Loucy (cell line): ENCODE measurements at regions not wholly inside any gene's neighbourhood (a gene's known extent, or its start where the extent isn't known, plus 50 kb on each side); places are given as distances from the start of the nearest gene placed in this dataset.

Experiments
- H2AFZ ChIP-seq: fragments of 200-600 bp; sonication (generic); 2 replicates; pipeline ENCODE4 v1.6.0; 2016; ENCODE audit warnings: antibody characterized with exemption, mild to moderate bottlenecking, low read length, moderate library complexity
- H3F3A ChIP-seq: fragments of 200-600 bp; 2 replicates; pipeline ENCODE4 v1.6.0; 2016; ENCODE audit warnings: antibody characterized with exemption, low read depth, mild to moderate bottlenecking
- H3K27me3 ChIP-seq: fragments of 200-600 bp; sonication (generic); 2 replicates; pipeline ENCODE4 v1.6.1; 2014; ENCODE audit warnings: low read length, mild to moderate bottlenecking; ENCODE audit not compliant: insufficient read depth, poor library complexity, severe bottlenecking
- H3K36me3 ChIP-seq: fragments of 200-600 bp; sonication (generic); 2 replicates; pipeline ENCODE4 v1.6.1; 2016; ENCODE audit warnings: low read length; ENCODE audit not compliant: insufficient read depth
- H3K4me1 ChIP-seq: fragments of 200-600 bp; sonication (generic); 2 replicates; pipeline ENCODE4 v1.5.1; 2014; ENCODE audit warnings: low read length, mild to moderate bottlenecking; ENCODE audit not compliant: insufficient read depth, poor library complexity, severe bottlenecking
- H3K4me2 ChIP-seq: fragments of 200-600 bp; sonication (generic); 2 replicates; pipeline ENCODE4 v1.6.0; 2014; ENCODE audit warnings: antibody characterized with exemption, low read length, low read depth, mild to moderate bottlenecking; ENCODE audit not compliant: poor library complexity, severe bottlenecking
- H3K4me3 ChIP-seq: fragments of 200-600 bp; sonication (generic); 2 replicates; pipeline ENCODE4 v1.5.1; 2014; ENCODE audit warnings: low read length, mild to moderate bottlenecking, mixed read lengths; ENCODE audit not compliant: poor library complexity, severe bottlenecking
- H3K79me2 ChIP-seq: fragments of 200-600 bp; sonication (generic); 2 replicates; pipeline ENCODE4 v1.6.1; 2014; ENCODE audit warnings: low read length; ENCODE audit not compliant: insufficient read depth
- H3K9ac ChIP-seq: fragments of 200-600 bp; sonication (generic); 2 replicates; pipeline ENCODE4 v1.6.0; 2014; ENCODE audit warnings: mild to moderate bottlenecking, low read depth, low read length, moderate library complexity; ENCODE audit not compliant: poor library complexity, severe bottlenecking
- H3K9me2 ChIP-seq: fragments of 200-600 bp; sonication (generic); replicated peaks from 2 replicates; pipeline ENCODE4 v1.6.1; 2016; ENCODE audit warnings: low read depth, low read length, mixed read lengths
- H3K9me3 ChIP-seq: fragments of 200-600 bp; sonication (generic); 2 replicates; pipeline ENCODE4 v1.6.1; 2014; ENCODE audit warnings: mild to moderate bottlenecking, antibody characterized with exemption, low read length, low read depth; ENCODE audit not compliant: insufficient read depth
- H4K20me1 ChIP-seq: fragments of 200-600 bp; sonication (generic); 2 replicates; pipeline ENCODE4 v1.6.0; 2014; ENCODE audit warnings: antibody characterized with exemption, low read length, mild to moderate bottlenecking; ENCODE audit not compliant: insufficient read depth, poor library complexity, severe bottlenecking
- CTCF ChIP-seq: fragments of 200-600 bp; sonication (generic); conservative IDR thresholded peaks from 2 replicates; pipeline ENCODE4 v1.5.1; 2014; ENCODE audit warnings: mild to moderate bottlenecking, antibody characterized with exemption, low read length
- EZH2phosphoT487 ChIP-seq: fragments of 200-600 bp; IDR thresholded peaks from 2 replicates; pipeline ENCODE4 v1.6.1; 2018; ENCODE audit warnings: antibody characterized with exemption, mild to moderate bottlenecking, moderate library complexity, borderline replicate concordance

- Histone ChIP-seq H3K9ac (no peak overlapping the region), H4K20me1 (no peaks in the 10 kb centered on the region), H3K36me3 (no peaks in the 10 kb centered on the region), H3K27me3 (no peaks in the 10 kb centered on the region), H3K9me2 (no peaks in the 10 kb centered on the region), H3K4me1 (no peaks in the 10 kb centered on the region), H3K9me3 (peaks cover 4% of the 10 kb centered on the region; the same call in 1 of the 2 replicates), H2AFZ (no peak overlapping the region), H3K4me3 (no peak overlapping the region), H3K79me2 (no peaks in the 10 kb centered on the region), H3F3A (no peaks in the 10 kb centered on the region), H3K4me2 (no peak overlapping the region)
- TF ChIP-seq EZH2phosphoT487 (no peak), CTCF (no peak)
These were observed 63.0 kb upstream of the EGFR start for GRCh38 chr7:54955696-54956420.

- TF ChIP-seq CTCF (no peak), EZH2phosphoT487 (no peak)
- no peaks in the 10 kb centered on the region for H3F3A ChIP-seq
- H3K4me3 ChIP-seq = no peak overlapping the region
- no peaks in the 10 kb centered on the region for H3K36me3 ChIP-seq
- no peak overlapping the region for H3K9ac ChIP-seq
- peaks cover 4% of the 10 kb centered on the region; the same call in 1 of the 2 replicates for H3K9me3 ChIP-seq
- no peaks in the 10 kb centered on the region for H3K79me2 ChIP-seq
- no peaks in the 10 kb centered on the region for H3K27me3 ChIP-seq
- H2AFZ ChIP-seq = no peak overlapping the region
- no peaks in the 10 kb centered on the region for H3K9me2 ChIP-seq
- H4K20me1 ChIP-seq = no peaks in the 10 kb centered on the region
- no peak overlapping the region for H3K4me2 ChIP-seq
- no peaks in the 10 kb centered on the region for H3K4me1 ChIP-seq
These were observed 62.0 kb upstream of the EGFR start for GRCh38 chr7:54956865-54957264.

GRCh38 chr7:54960517-54960916 lies 58.3 kb upstream of the EGFR start:
- Histone ChIP-seq H3K4me3 (no peak overlapping the region), H3K4me2 (no peak overlapping the region), H3K36me3 (no peaks in the 10 kb centered on the region), H3K4me1 (no peaks in the 10 kb centered on the region), H3K27me3 (no peaks in the 10 kb centered on the region), H3K9me2 (no peaks in the 10 kb centered on the region), H4K20me1 (no peaks in the 10 kb centered on the region), H3K9me3 (peaks cover 4% of the 10 kb centered on the region; the same call in 1 of the 2 replicates), H3K9ac (no peak overlapping the region), H3F3A (no peaks in the 10 kb centered on the region), H3K79me2 (no peaks in the 10 kb centered on the region), H2AFZ (no peak overlapping the region)
- TF ChIP-seq EZH2phosphoT487 (no peak), CTCF (no peak)
